GM19452 (cell line): ENCODE measurements at regions not wholly inside any gene's neighbourhood (a gene's known extent, or its start where the extent isn't known, plus 50 kb on each side); places are given as distances from the start of the nearest gene placed in this dataset.

Experiments
- ATAC-seq: cut with Tn5 transposase; IDR thresholded peaks from one replicate; pipeline ENCODE4 v1.9.1; 2021; ENCODE audit not compliant: unreplicated experiment

- no peak for ATAC-seq
These were observed 1127.8 kb downstream of the DTWD2 start for GRCh38 chr5:117860550-117860949.

- ATAC-seq = no peak
These were observed 1129.2 kb downstream of the DTWD2 start for GRCh38 chr5:117859176-117859575.

GRCh38 chr5:117856713-117857112 lies 1131.6 kb downstream of the DTWD2 start:
- ATAC-seq = no peak

- no peak for ATAC-seq
These were observed 1150.6 kb downstream of the DTWD2 start for GRCh38 chr5:117837786-117838185.

- ATAC-seq = no peak
These were observed 1154.7 kb downstream of the DTWD2 start for GRCh38 chr5:117833691-117834090.

GRCh38 chr5:117829646-117830045 lies 1158.7 kb downstream of the DTWD2 start:
- ATAC-seq = no peak

- no peak for ATAC-seq
These were observed 1174.5 kb downstream of the DTWD2 start for GRCh38 chr5:117813850-117814249.

GRCh38 chr5:117812861-117813260 lies 1175.5 kb downstream of the DTWD2 start:
- no peak for ATAC-seq

GRCh38 chr5:117809251-117809650 lies 1179.1 kb downstream of the DTWD2 start:
- no peak for ATAC-seq

- no peak for ATAC-seq
These were observed 1183.3 kb downstream of the DTWD2 start for GRCh38 chr5:117805058-117805457.

GRCh38 chr5:117803533-117803932 lies 1184.8 kb downstream of the DTWD2 start:
- ATAC-seq = no peak

GRCh38 chr5:117801583-117801982 lies 1186.8 kb downstream of the DTWD2 start:
- ATAC-seq = no peak

GRCh38 chr5:117800261-117800660 lies 1188.1 kb downstream of the DTWD2 start:
- no peak for ATAC-seq

- no peak for ATAC-seq
These were observed 1193.5 kb downstream of the DTWD2 start for GRCh38 chr5:117794847-117795246.

- no peak for ATAC-seq
These were observed 1194.4 kb downstream of the DTWD2 start for GRCh38 chr5:117793963-117794362.

GRCh38 chr5:117792476-117792875 lies 1195.9 kb downstream of the DTWD2 start:
- no peak for ATAC-seq

GRCh38 chr5:117788596-117788995 lies 1199.8 kb downstream of the DTWD2 start:
- ATAC-seq = no peak

- ATAC-seq = no peak
These were observed 1204.5 kb upstream of the SEMA6A start for GRCh38 chr5:117779171-117779570.

GRCh38 chr5:117776977-117777376 lies 1202.4 kb upstream of the SEMA6A start:
- ATAC-seq = no peak

GRCh38 chr5:117769877-117770276 lies 1195.3 kb upstream of the SEMA6A start:
- no peak for ATAC-seq

- no peak for ATAC-seq
These were observed 1188.6 kb upstream of the SEMA6A start for GRCh38 chr5:117763271-117763670.

- ATAC-seq = no peak
These were observed 1186.6 kb upstream of the SEMA6A start for GRCh38 chr5:117761186-117761585.

GRCh38 chr5:117759849-117760499 lies 1185.4 kb upstream of the SEMA6A start:
- ATAC-seq = no peak
